Activated CD4-positive, alpha-beta memory T cell treated with anti-CD3 and anti-CD28 coated beads for 36 hours (primary cell): ENCODE measurements at regions not wholly inside any gene's neighbourhood (a gene's known extent, or its start where the extent isn't known, plus 50 kb on each side); places are given as distances from the start of the nearest gene placed in this dataset.

Experiments used
- CTCF ChIA-PET: fragments of 350-600 bp; sonication (Branson Sonifier 250); formaldehyde crosslinking; loops from one replicate; lab custom pipeline; 2021; ENCODE audit warnings: antibody characterized with exemption, inconsistent platforms; lab: Charles Lee
- POLR2A ChIA-PET: fragments of 350-600 bp; sonication (Branson Sonifier 250); formaldehyde crosslinking; loops from one replicate; lab custom pipeline; 2021; ENCODE audit warnings: antibody characterized with exemption; lab: Charles Lee
- DNase-seq: peaks from one replicate; pipeline ENCODE4 v3.0.0-alpha.2; 2020
- H3K27ac Mint-ChIP-seq: one replicate; pipeline ENCODE4 v1.8.0; 2021; ENCODE audit warnings: mixed read lengths
- H3K27me3 Mint-ChIP-seq: one replicate; pipeline ENCODE4 v1.8.0; 2021; ENCODE audit warnings: mixed read lengths
- H3K36me3 Mint-ChIP-seq: one replicate; pipeline ENCODE4 v1.8.0; 2021; ENCODE audit warnings: mixed read lengths
- H3K4me1 Mint-ChIP-seq: one replicate; pipeline ENCODE4 v1.8.0; 2021; ENCODE audit warnings: low read depth, mixed read lengths
- H3K4me3 Mint-ChIP-seq: one replicate; pipeline ENCODE4 v1.8.0; 2021; ENCODE audit warnings: mild to moderate bottlenecking, mixed read lengths
- H3K9me3 Mint-ChIP-seq: one replicate; pipeline ENCODE4 v1.8.0; 2021; ENCODE audit warnings: mixed read lengths
- intact Hi-C: fragments of 100-400 bp; cut with micrococcal nuclease; formaldehyde crosslinking; loops from one replicate; pipeline ENCODE4 v1.15.1; 2023

GRCh38 chr13:33518452-33518851, 232.9 kb upstream of the STARD13 start:
- no peaks in the 10 kb centered on the region for H3K36me3 Mint-ChIP-seq
- no peak for DNase-seq
- H3K27ac Mint-ChIP-seq: no peak overlapping the region
- H3K4me1 Mint-ChIP-seq: no peaks in the 10 kb centered on the region
- ChIA-PET CTCF (no interaction called here), POLR2A (interaction anchor here (0.6 kb wide), 1 partner anchor 458 kb away, joined by 3 read pairs; no protein-coding TSS in a partner anchor)
- no peaks in the 10 kb centered on the region for H3K9me3 Mint-ChIP-seq
- intact Hi-C loops: no loop called here
- H3K27me3 Mint-ChIP-seq: no peaks in the 10 kb centered on the region
- H3K4me3 Mint-ChIP-seq: no peak overlapping the region

- Mint-ChIP-seq H3K4me1 (no peaks in the 10 kb centered on the region), H3K27me3 (no peaks in the 10 kb centered on the region), H3K4me3 (no peak overlapping the region), H3K36me3 (no peaks in the 10 kb centered on the region), H3K27ac (no peak overlapping the region), H3K9me3 (no peaks in the 10 kb centered on the region)
- no peak for DNase-seq
- ChIA-PET CTCF (no interaction called here), POLR2A (no interaction called here)
- intact Hi-C loops: no loop called here
Observed at GRCh38 chr13:33519561-33520467, 234.3 kb upstream of the STARD13 start.

- no peak overlapping the region for H3K4me3 Mint-ChIP-seq
- no peak overlapping the region for H3K27ac Mint-ChIP-seq
- no peaks in the 10 kb centered on the region for H3K9me3 Mint-ChIP-seq
- H3K36me3 Mint-ChIP-seq: no peaks in the 10 kb centered on the region
- POLR2A ChIA-PET: no interaction called here
- no peaks in the 10 kb centered on the region for H3K27me3 Mint-ChIP-seq
- H3K4me1 Mint-ChIP-seq: no peaks in the 10 kb centered on the region
- DNase-seq: no peak
- intact Hi-C loops: no loop called here
- CTCF ChIA-PET: no interaction called here
Observed at GRCh38 chr13:33520468-33520839, 234.9 kb upstream of the STARD13 start.

GRCh38 chr13:33524086-33524485, 238.5 kb upstream of the STARD13 start:
- no peaks in the 10 kb centered on the region for H3K27me3 Mint-ChIP-seq
- POLR2A ChIA-PET: no interaction called here
- CTCF ChIA-PET: no interaction called here
- H3K9me3 Mint-ChIP-seq: no peaks in the 10 kb centered on the region
- H3K27ac Mint-ChIP-seq: no peak overlapping the region
- intact Hi-C loops: no loop called here
- H3K4me1 Mint-ChIP-seq: peaks cover 8% of the 10 kb centered on the region
- H3K4me3 Mint-ChIP-seq: no peak overlapping the region
- H3K36me3 Mint-ChIP-seq: no peaks in the 10 kb centered on the region
- DNase-seq: no peak

- no peak overlapping the region for H3K27ac Mint-ChIP-seq
- ChIA-PET CTCF (no interaction called here), POLR2A (no interaction called here)
- peaks cover 8% of the 10 kb centered on the region for H3K4me1 Mint-ChIP-seq
- no peaks in the 10 kb centered on the region for H3K9me3 Mint-ChIP-seq
- no peaks in the 10 kb centered on the region for H3K36me3 Mint-ChIP-seq
- H3K4me3 Mint-ChIP-seq: no peak overlapping the region
- no peak for DNase-seq
- peaks cover 8% of the 10 kb centered on the region for H3K27me3 Mint-ChIP-seq
- intact Hi-C loops: no loop called here
Observed at GRCh38 chr13:33525763-33526162, 240.2 kb upstream of the STARD13 start.

- DNase-seq: no peak
- POLR2A ChIA-PET: no interaction called here
- H3K4me1 Mint-ChIP-seq: peaks cover 13% of the 10 kb centered on the region
- H3K36me3 Mint-ChIP-seq: no peaks in the 10 kb centered on the region
- H3K27me3 Mint-ChIP-seq: peaks cover 8% of the 10 kb centered on the region
- H3K27ac Mint-ChIP-seq: no peak overlapping the region
- peaks cover 4% of the 10 kb centered on the region for H3K9me3 Mint-ChIP-seq
- intact Hi-C loops: no loop called here
- CTCF ChIA-PET: no interaction called here
- no peak overlapping the region for H3K4me3 Mint-ChIP-seq
Observed at GRCh38 chr13:33526718-33527117, 241.2 kb upstream of the STARD13 start.

GRCh38 chr13:33528896-33529295, 243.3 kb upstream of the STARD13 start:
- Mint-ChIP-seq H3K27ac (no peak overlapping the region), H3K4me1 (peaks cover 17% of the 10 kb centered on the region), H3K27me3 (peaks cover 8% of the 10 kb centered on the region), H3K9me3 (peaks cover 4% of the 10 kb centered on the region), H3K4me3 (no peak overlapping the region), H3K36me3 (no peaks in the 10 kb centered on the region)
- no peak for DNase-seq
- intact Hi-C loops: no loop called here
- ChIA-PET CTCF (no interaction called here), POLR2A (no interaction called here)

- CTCF ChIA-PET: interaction anchor here (1.4 kb wide), 1 partner anchor 44 kb away, joined by 3 read pairs; no protein-coding TSS in a partner anchor
- intact Hi-C loops: no loop called here
- H3K4me3 Mint-ChIP-seq: no peak overlapping the region
- H3K36me3 Mint-ChIP-seq: no peaks in the 10 kb centered on the region
- no peak for DNase-seq
- no peak overlapping the region for H3K27ac Mint-ChIP-seq
- POLR2A ChIA-PET: no interaction called here
- H3K4me1 Mint-ChIP-seq: peaks cover 20% of the 10 kb centered on the region
- peaks cover 8% of the 10 kb centered on the region for H3K27me3 Mint-ChIP-seq
- H3K9me3 Mint-ChIP-seq: peaks cover 4% of the 10 kb centered on the region
Observed at GRCh38 chr13:33531484-33531883, 245.9 kb upstream of the STARD13 start.

- ChIA-PET CTCF (no interaction called here), POLR2A (no interaction called here)
- peaks cover 4% of the 10 kb centered on the region for H3K9me3 Mint-ChIP-seq
- no peak overlapping the region for H3K27ac Mint-ChIP-seq
- peaks cover 3% of the 10 kb centered on the region for H3K27me3 Mint-ChIP-seq
- intact Hi-C loops: no loop called here
- H3K4me3 Mint-ChIP-seq: no peak overlapping the region
- no peak for DNase-seq
- H3K36me3 Mint-ChIP-seq: no peaks in the 10 kb centered on the region
- H3K4me1 Mint-ChIP-seq: peaks cover 25% of the 10 kb centered on the region
Observed at GRCh38 chr13:33535061-33535460, 249.5 kb upstream of the STARD13 start.

- H3K9me3 Mint-ChIP-seq: no peaks in the 10 kb centered on the region
- no peaks in the 10 kb centered on the region for H3K27me3 Mint-ChIP-seq
- DNase-seq: no peak
- intact Hi-C loops: no loop called here
- no peak overlapping the region for H3K27ac Mint-ChIP-seq
- ChIA-PET POLR2A (no interaction called here), CTCF (no interaction called here)
- no peaks in the 10 kb centered on the region for H3K36me3 Mint-ChIP-seq
- peaks cover 34% of the 10 kb centered on the region for H3K4me1 Mint-ChIP-seq
- no peak overlapping the region for H3K4me3 Mint-ChIP-seq
Observed at GRCh38 chr13:33536601-33537000, 251.0 kb upstream of the STARD13 start.

- H3K36me3 Mint-ChIP-seq: no peaks in the 10 kb centered on the region
- DNase-seq: no peak
- peaks cover 36% of the 10 kb centered on the region for H3K4me1 Mint-ChIP-seq
- H3K27ac Mint-ChIP-seq: no peak overlapping the region
- no peaks in the 10 kb centered on the region for H3K27me3 Mint-ChIP-seq
- ChIA-PET POLR2A (no interaction called here), CTCF (no interaction called here)
- no peak overlapping the region for H3K4me3 Mint-ChIP-seq
- intact Hi-C loops: no loop called here
- no peaks in the 10 kb centered on the region for H3K9me3 Mint-ChIP-seq
Observed at GRCh38 chr13:33537026-33537425, 251.5 kb upstream of the STARD13 start.

GRCh38 chr13:33537676-33538075, 252.1 kb upstream of the STARD13 start:
- DNase-seq: no peak
- ChIA-PET POLR2A (no interaction called here), CTCF (no interaction called here)
- Mint-ChIP-seq H3K27me3 (no peaks in the 10 kb centered on the region), H3K27ac (peak overlapping the region; percentile 40), H3K36me3 (no peaks in the 10 kb centered on the region), H3K4me1 (peaks cover 36% of the 10 kb centered on the region), H3K9me3 (no peaks in the 10 kb centered on the region), H3K4me3 (no peak overlapping the region)
- intact Hi-C loops: no loop called here

GRCh38 chr13:33541456-33541855, 255.9 kb upstream of the STARD13 start:
- Mint-ChIP-seq H3K4me3 (peak overlapping the region; percentile 83), H3K9me3 (no peaks in the 10 kb centered on the region), H3K4me1 (peaks cover 48% of the 10 kb centered on the region), H3K27me3 (no peaks in the 10 kb centered on the region), H3K27ac (peak overlapping the region; percentile 100), H3K36me3 (no peaks in the 10 kb centered on the region)
- intact Hi-C loops: loop anchor here (5.0 to 10.0 kb wide), 3 partner anchors 394 to 1087 kb away; no protein-coding TSS in a partner anchor
- no peak for DNase-seq
- ChIA-PET POLR2A (no interaction called here), CTCF (no interaction called here)
